A549 (cell line): ENCODE measurements at regions not wholly inside any gene's neighbourhood (a gene's known extent, or its start where the extent isn't known, plus 50 kb on each side); places are given as distances from the start of the nearest gene placed in this dataset.

Source experiments
- CTCF ChIP-seq: fragments of >200 bp; sonication (Bioruptor Twin); formaldehyde crosslinking; IDR thresholded peaks from 3 replicates; pipeline ENCODE4 v1.5.1; 2016
- EP300 ChIP-seq, 2 experiments: fragments of >200 bp; sonication (Bioruptor Twin); formaldehyde crosslinking; IDR thresholded peaks; 2 replicates in 1 of 2; 3 replicates in 1 of 2; pipeline ENCODE4 v1.6.1; 2016 to 2017
- JUNB ChIP-seq: fragments of >200 bp; sonication (Bioruptor Twin); formaldehyde crosslinking; IDR thresholded peaks from 2 replicates; pipeline ENCODE4 v1.6.1; 2016
- NR3C1 ChIP-seq: fragments of >200 bp; sonication (Bioruptor Twin); formaldehyde crosslinking; IDR thresholded peaks from 3 replicates; pipeline ENCODE4 v1.6.1; 2017

- no peak for TF ChIP-seq CTCF
- TF ChIP-seq JUNB, result no peak
- TF ChIP-seq EP300 (IDR thresholded peaks at IDR 0.05), result no peak
- no peak for TF ChIP-seq NR3C1
Measured at GRCh38 chr9:78112004-78112403, 80.4 kb upstream of the GNAQ start.
